ENCODE measurements at regions not wholly inside any gene's neighbourhood (a gene's known extent, or its start where the extent isn't known, plus 50 kb on each side); places are given as distances from the start of the nearest gene placed in this dataset.

DNA sequence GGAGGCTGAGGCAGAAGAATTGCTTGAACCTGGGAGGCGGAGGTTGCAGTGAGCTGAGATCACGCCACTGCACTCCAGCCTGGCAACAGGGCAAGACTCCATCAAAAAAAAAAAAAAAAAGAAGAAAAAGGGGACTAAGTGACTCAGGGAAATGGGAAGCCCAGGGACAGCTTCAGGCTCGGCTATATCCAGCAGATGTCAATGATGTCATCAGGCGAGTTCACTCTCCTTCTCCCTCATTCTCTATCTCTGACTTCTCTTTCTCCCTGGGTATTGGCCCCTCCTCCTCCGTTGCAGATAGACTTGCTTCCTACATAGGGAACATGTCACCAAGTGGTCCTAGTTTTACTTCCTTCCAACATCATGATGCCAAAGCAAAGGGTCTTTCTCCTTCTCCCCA lies 316.8 kb downstream of the TFAP2C start:
- H3K9me3 ChIP-seq (ENCODE audit: severe bottlenecking) = peaks cover 5% of the 10 kb centered on the region
- no peak for TF ChIP-seq CTCF (IDR thresholded peaks at IDR 0.05; ENCODE audit: low read depth, low read length)
- H3K4me3 ChIP-seq (ENCODE audit: low read depth, low read length) = no peak overlapping the region
- no peak for DNase-seq
- no peak overlapping the region for H3K27ac ChIP-seq
- H3K27me3 ChIP-seq (ENCODE audit: insufficient read depth, low read depth, severe bottlenecking) = peaks cover 91% of the 10 kb centered on the region
- H3K36me3 ChIP-seq = no peaks in the 10 kb centered on the region

GRCh38 chr20:56949318-56949717 lies 317.1 kb downstream of the BMP7 start:
- H3K36me3 ChIP-seq = no peaks in the 10 kb centered on the region
- no peak for DNase-seq
- peaks cover 5% of the 10 kb centered on the region for H3K9me3 ChIP-seq (ENCODE audit: severe bottlenecking)
- TF ChIP-seq CTCF (IDR thresholded peaks at IDR 0.05; ENCODE audit: low read depth, low read length) = no peak
- no peak overlapping the region for H3K4me3 ChIP-seq (ENCODE audit: low read depth, low read length)
- no peak overlapping the region for H3K27ac ChIP-seq
- H3K27me3 ChIP-seq (ENCODE audit: insufficient read depth, low read depth, severe bottlenecking) = peaks cover 91% of the 10 kb centered on the region

- no peaks in the 10 kb centered on the region for H3K36me3 ChIP-seq
- TF ChIP-seq CTCF (IDR thresholded peaks at IDR 0.05; ENCODE audit: low read depth, low read length) = no peak
- no peak overlapping the region for H3K27ac ChIP-seq
- no peak overlapping the region for H3K4me3 ChIP-seq (ENCODE audit: low read depth, low read length)
- H3K27me3 ChIP-seq (ENCODE audit: insufficient read depth, low read depth, severe bottlenecking) = peaks cover 91% of the 10 kb centered on the region
- H3K9me3 ChIP-seq (ENCODE audit: severe bottlenecking) = peaks cover 15% of the 10 kb centered on the region
- DNase-seq = no peak
Measured at GRCh38 chr20:56952258-56953047, 314.0 kb downstream of the BMP7 start.

DNA sequence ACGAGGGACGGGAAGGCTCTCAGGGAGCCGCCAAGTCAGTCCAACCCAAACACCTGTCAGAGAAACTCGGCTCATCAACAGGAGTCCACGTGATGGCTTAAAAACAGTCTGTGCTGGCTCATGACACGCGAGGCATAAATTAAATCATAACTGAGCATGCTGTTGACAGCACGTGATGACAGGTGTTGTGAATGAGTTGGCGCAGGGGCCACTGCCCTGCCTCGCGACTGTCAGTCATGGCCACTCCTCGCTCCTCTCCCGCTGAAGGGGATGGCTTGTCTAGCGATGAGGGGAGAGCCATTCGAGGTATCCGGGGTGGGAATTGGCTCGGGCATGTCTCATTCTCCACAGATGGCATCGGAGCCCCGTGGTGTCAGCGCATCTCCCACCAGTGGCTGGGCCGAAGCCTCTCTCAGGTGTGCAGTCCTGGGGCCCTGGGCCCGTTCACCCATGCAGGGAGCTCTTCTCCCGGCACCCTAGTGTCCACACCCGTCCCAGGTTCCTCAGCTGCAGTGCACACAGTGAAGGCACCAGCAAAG lies 313.3 kb downstream of the BMP7 start:
- Histone ChIP-seq H3K27ac (no peak overlapping the region), H3K27me3 (ENCODE audit: insufficient read depth, low read depth, severe bottlenecking) (peaks cover 94% of the 10 kb centered on the region), H3K9me3 (ENCODE audit: severe bottlenecking) (peaks cover 18% of the 10 kb centered on the region), H3K36me3 (no peaks in the 10 kb centered on the region), H3K4me3 (ENCODE audit: low read depth, low read length) (no peak overlapping the region)
- no peak for TF ChIP-seq CTCF (IDR thresholded peaks at IDR 0.05; ENCODE audit: low read depth, low read length)
- DNase-seq = no peak

GRCh38 chr20:56954797-56955196 lies 311.6 kb downstream of the BMP7 start:
- TF ChIP-seq CTCF (IDR thresholded peaks at IDR 0.05; ENCODE audit: low read depth, low read length) = no peak
- peaks cover 24% of the 10 kb centered on the region for H3K9me3 ChIP-seq (ENCODE audit: severe bottlenecking)
- no peak overlapping the region for H3K27ac ChIP-seq
- H3K36me3 ChIP-seq = no peaks in the 10 kb centered on the region
- no peak for DNase-seq
- H3K4me3 ChIP-seq (ENCODE audit: low read depth, low read length) = no peak overlapping the region
- peaks cover 96% of the 10 kb centered on the region for H3K27me3 ChIP-seq (ENCODE audit: insufficient read depth, low read depth, severe bottlenecking)

Measured in WERI-Rb-1 (cell line).